A673 (cell line): ENCODE measurements at regions not wholly inside any gene's neighbourhood (a gene's known extent, or its start where the extent isn't known, plus 50 kb on each side); places are given as distances from the start of the nearest gene placed in this dataset.
A peak's percentile ranks its signal among the peaks of the same experiment; 100 is the strongest.

Source experiments
- CTCF ChIP-seq: fragments of 300-800, 200-600 bp; sonication (generic); conservative IDR thresholded peaks from 2 replicates; pipeline ENCODE4 v1.5.1; 2017; ENCODE audit warnings: low read depth, mild to moderate bottlenecking, antibody characterized with exemption, low read length, moderate library complexity, mixed read lengths
- EZH2 ChIP-seq: fragments of 200-600 bp; sonication (generic); IDR thresholded peaks from 2 replicates; pipeline ENCODE4 v1.6.1; 2017; ENCODE audit warnings: borderline replicate concordance, low read depth, mild to moderate bottlenecking, mixed read lengths, antibody characterized with exemption, low read length; ENCODE audit not compliant: poor library complexity, severe bottlenecking

DNA sequence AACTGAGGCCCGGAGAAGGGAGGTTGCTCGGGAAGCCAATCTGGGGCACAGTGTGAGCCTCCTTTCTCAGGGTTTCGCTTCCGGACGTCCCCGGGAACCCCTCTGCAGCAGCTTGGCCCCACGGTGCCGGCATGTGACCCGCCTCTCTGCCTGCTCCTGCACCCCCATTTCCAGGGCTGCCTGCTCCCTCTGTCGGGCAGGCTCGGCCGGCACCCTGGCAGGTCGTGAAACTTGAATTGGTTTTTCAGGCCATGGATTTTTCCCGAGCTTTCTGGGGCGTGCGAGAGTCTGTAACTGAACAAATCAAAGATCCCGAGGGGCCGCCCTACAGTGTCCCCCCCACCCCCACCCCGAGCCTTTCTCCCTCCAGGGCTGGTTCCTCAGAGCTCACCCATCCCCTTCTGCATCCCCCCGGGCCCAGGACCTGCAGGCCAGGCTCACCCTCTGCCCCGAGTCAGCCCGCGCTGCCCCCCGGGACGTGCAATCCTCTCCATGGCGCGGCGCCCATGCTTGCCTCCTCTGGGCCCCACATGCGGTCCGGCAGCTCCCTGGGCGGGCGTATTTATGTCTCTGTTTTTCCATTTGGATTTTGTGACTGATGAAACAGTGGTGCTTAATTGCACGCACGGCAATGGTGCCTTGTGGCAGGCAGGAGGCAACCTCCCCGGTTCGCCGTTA is 58.1 kb downstream of the UNCX start:
- TF ChIP-seq CTCF, result peak; percentile 34; the same call in 1 of the 2 replicates
- no peak for TF ChIP-seq EZH2
